H9 (cell line): ENCODE measurements at regions not wholly inside any gene's neighbourhood (a gene's known extent, or its start where the extent isn't known, plus 50 kb on each side); places are given as distances from the start of the nearest gene placed in this dataset.

Experiments used
- DNase-seq: peaks from one replicate; pipeline ENCODE4 v3.0.0-alpha.2; 2017
- H2AFZ ChIP-seq: one replicate; pipeline ENCODE4 v1.6.1; 2013; ENCODE audit warnings: mild to moderate bottlenecking, low read length, control low read depth, moderate library complexity
- H2AK5ac ChIP-seq: 2 replicates; pipeline ENCODE4 v1.6.1; 2013; ENCODE audit warnings: low read length, control low read depth, mixed read lengths; ENCODE audit not compliant: insufficient read length
- H2BK120ac ChIP-seq: one replicate; pipeline ENCODE4 v1.6.1; 2013; ENCODE audit warnings: low read depth, mild to moderate bottlenecking, low read length, control low read depth, inconsistent platforms; ENCODE audit not compliant: poor library complexity, severe bottlenecking
- H2BK12ac ChIP-seq: 2 replicates; pipeline ENCODE4 v1.6.1; 2013; ENCODE audit warnings: low read length, control low read depth, mixed read lengths, low read depth; ENCODE audit not compliant: insufficient read length
- H2BK15ac ChIP-seq: 2 replicates; pipeline ENCODE4 v1.6.1; 2013; ENCODE audit warnings: low read depth, low read length, control low read depth
- H2BK20ac ChIP-seq: one replicate; pipeline ENCODE4 v1.6.1; 2013; ENCODE audit warnings: low read depth, mild to moderate bottlenecking, low read length, control low read depth, inconsistent platforms; ENCODE audit not compliant: poor library complexity, severe bottlenecking
- H2BK5ac ChIP-seq: 2 replicates; pipeline ENCODE4 v1.6.1; 2013; ENCODE audit warnings: low read length, control low read depth, mixed read lengths; ENCODE audit not compliant: insufficient read length
- H3K14ac ChIP-seq: 2 replicates; pipeline ENCODE4 v1.6.1; 2013; ENCODE audit warnings: low read length, control low read depth; ENCODE audit not compliant: insufficient read depth
- H3K18ac ChIP-seq: 2 replicates; pipeline ENCODE4 v1.6.1; 2013; ENCODE audit warnings: low read depth, mild to moderate bottlenecking, mixed read lengths, low read length, control low read depth; ENCODE audit not compliant: insufficient read length
- H3K23ac ChIP-seq: 2 replicates; pipeline ENCODE4 v1.6.1; 2013; ENCODE audit warnings: low read length, control low read depth, mixed read lengths, low read depth; ENCODE audit not compliant: insufficient read length
- H3K23me2 ChIP-seq: 2 replicates; pipeline ENCODE4 v1.6.1; 2013; ENCODE audit warnings: low read depth, mild to moderate bottlenecking, mixed read lengths, low read length, control low read depth; ENCODE audit not compliant: insufficient read length, poor library complexity, severe bottlenecking
- H3K27ac ChIP-seq: 2 replicates; pipeline ENCODE4 v1.5.1; 2013; ENCODE audit warnings: low read length, control low read depth, mixed read lengths, low read depth; ENCODE audit not compliant: insufficient read length
- H3K27me3 ChIP-seq: 2 replicates; pipeline ENCODE4 v1.6.1; 2013; ENCODE audit warnings: low read length, control low read depth, inconsistent platforms; ENCODE audit not compliant: insufficient read depth
- H3K4ac ChIP-seq: 2 replicates; pipeline ENCODE4 v1.6.1; 2013; ENCODE audit warnings: low read depth, mild to moderate bottlenecking, control low read depth, inconsistent platforms, low read length, moderate library complexity
- H3K4me1 ChIP-seq: 2 replicates; pipeline ENCODE4 v1.6.1; 2013; ENCODE audit warnings: low read length, control low read depth, inconsistent platforms; ENCODE audit not compliant: insufficient read depth
- H3K4me2 ChIP-seq: 2 replicates; pipeline ENCODE4 v1.6.1; 2013; ENCODE audit warnings: low read length, control low read depth, mixed read lengths; ENCODE audit not compliant: insufficient read length, insufficient read depth
- H3K56ac ChIP-seq: 2 replicates; pipeline ENCODE4 v1.6.1; 2013; ENCODE audit warnings: low read depth, mild to moderate bottlenecking, mixed read lengths, low read length, control low read depth; ENCODE audit not compliant: insufficient read length
- H3K79me1 ChIP-seq: 2 replicates; pipeline ENCODE4 v1.6.1; 2013; ENCODE audit warnings: low read depth, mild to moderate bottlenecking, moderate library complexity, low read length, control low read depth, inconsistent platforms; ENCODE audit not compliant: insufficient read depth, poor library complexity, severe bottlenecking
- H3K79me2 ChIP-seq: 2 replicates; pipeline ENCODE4 v1.6.1; 2013; ENCODE audit warnings: low read length, control low read depth, inconsistent platforms; ENCODE audit not compliant: insufficient read depth
- H3K9ac ChIP-seq: 2 replicates; pipeline ENCODE4 v1.6.1; 2013; ENCODE audit warnings: low read length, control low read depth, mixed read lengths; ENCODE audit not compliant: insufficient read length; ENCODE audit errors: extremely low read depth
- H3K9me3 ChIP-seq: one replicate; pipeline ENCODE4 v1.6.1; 2013; ENCODE audit warnings: low read depth, low read length, inconsistent platforms; ENCODE audit not compliant: control insufficient read depth
- H3T11ph ChIP-seq: one replicate; pipeline ENCODE4 v1.6.1; 2013; ENCODE audit warnings: mild to moderate bottlenecking, low read length, control low read depth, inconsistent platforms
- H4K20me1 ChIP-seq: one replicate; pipeline ENCODE4 v1.6.1; 2013; ENCODE audit not compliant: control insufficient read depth, insufficient read length, insufficient read depth
- H4K5ac ChIP-seq: 2 replicates; pipeline ENCODE4 v1.6.1; 2013; ENCODE audit warnings: low read depth, mild to moderate bottlenecking, mixed read lengths, low read length, control low read depth; ENCODE audit not compliant: insufficient read length
- H4K8ac ChIP-seq: replicated peaks from 2 replicates; pipeline ENCODE4 v1.6.1; 2013; ENCODE audit warnings: low read length, control low read depth, mixed read lengths, low read depth; ENCODE audit not compliant: insufficient read length
- H4K91ac ChIP-seq: 2 replicates; pipeline ENCODE4 v1.6.1; 2013; ENCODE audit warnings: low read depth, mild to moderate bottlenecking, moderate library complexity, mixed read lengths, low read length, control low read depth; ENCODE audit not compliant: insufficient read length
- H3K27ac Mint-ChIP-seq, 3 experiments: 2 replicates in 2 of 3; 3 replicates in 1 of 3; pipeline ENCODE4 v1.8.0; 2020 to 2021; ENCODE audit warnings: mixed read lengths in 3 of 3, mild to moderate bottlenecking in 1 of 3, moderate library complexity in 1 of 3
- H3K27me3 Mint-ChIP-seq: 2 replicates; pipeline ENCODE4 v1.8.0; 2021; ENCODE audit warnings: low read depth, mild to moderate bottlenecking, moderate library complexity, mixed read lengths
- H3K36me3 Mint-ChIP-seq, 3 experiments: 2 replicates in 2 of 3; 3 replicates in 1 of 3; pipeline ENCODE4 v1.8.0; 2020 to 2021; ENCODE audit warnings: low read depth in 3 of 3, mixed read lengths in 3 of 3; ENCODE audit not compliant: insufficient read depth in 1 of 3
- H3K4me1 Mint-ChIP-seq, 2 experiments: 2 replicates each; pipeline ENCODE4 v1.8.0; 2020; ENCODE audit warnings: mixed read lengths in 2 of 2
- H3K4me3 Mint-ChIP-seq, 2 experiments: 2 replicates in 1 of 2; 3 replicates in 1 of 2; pipeline ENCODE4 v1.8.0; 2020 to 2021; ENCODE audit warnings: mild to moderate bottlenecking in 2 of 2, mixed read lengths in 2 of 2, moderate library complexity in 1 of 2
- H3K9me3 Mint-ChIP-seq, 2 experiments: 2 replicates in 1 of 2; 3 replicates in 1 of 2; pipeline ENCODE4 v1.8.0; 2020; ENCODE audit warnings: mild to moderate bottlenecking in 2 of 2, mixed read lengths in 2 of 2, moderate library complexity in 1 of 2
- WGBS: extraction: QIAGEN DNeasy Blood & Tissue Kit; methylation state at CpG from one replicate; pipeline ENCODE4 v1.1.7; 2013; ENCODE audit warnings: missing lambda C conversion rate, low lambda C conversion rate, mixed read lengths; ENCODE audit not compliant: insufficient read length; ENCODE audit errors: extremely low coverage; 5-methylcytosine and 5-hydroxymethylcytosine counted together
- TF ChIP-seq, protein P1 (sequence below): fragments of 200-600 bp; sonication (generic); conservative IDR thresholded peaks from 3 replicates; pipeline ENCODE4 v1.8.0; 2021; ENCODE audit warnings: antibody characterized with exemption, mild to moderate bottlenecking

DNA sequence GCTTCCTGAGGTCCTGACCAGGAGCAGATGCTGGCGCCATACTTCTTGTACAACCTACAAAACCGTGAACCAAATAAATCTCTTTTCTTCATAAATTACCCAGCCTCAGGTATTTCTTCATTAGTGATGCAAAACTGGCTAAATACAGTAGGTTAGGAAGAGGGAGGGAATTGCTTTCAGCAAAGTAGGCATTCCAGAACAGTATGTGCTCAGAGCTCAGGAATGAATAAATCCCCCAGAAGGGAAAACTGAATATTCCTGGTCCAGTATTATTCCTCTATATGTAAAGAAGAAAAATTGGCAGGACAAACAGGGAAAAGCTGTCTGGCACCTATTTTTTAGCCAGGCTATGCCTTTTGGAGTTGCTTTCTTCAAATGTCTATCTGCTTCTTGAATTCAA is 577.1 kb downstream of the PSAT1 start:
- H2BK15ac ChIP-seq, result no peak overlapping the region
- H3K4ac ChIP-seq, result no peak overlapping the region
- no peak overlapping the region for H2AFZ ChIP-seq
- no peak overlapping the region for H4K8ac ChIP-seq
- no peak overlapping the region for H2BK12ac ChIP-seq
- no peak overlapping the region for H3K4me2 ChIP-seq
- H3K4me1 ChIP-seq, result no peaks in the 10 kb centered on the region
- H3T11ph ChIP-seq, result no peak overlapping the region
- Mint-ChIP-seq H3K27me3 (no peaks in the 10 kb centered on the region), H3K9me3 (peaks cover 2 to 4% of the 10 kb centered on the region in 2 experiments; a peak in 1 of 5 replicates), H3K27ac (no peak overlapping the region), H3K36me3 (no peaks in the 10 kb centered on the region; a peak in 2 of 7 replicates), H3K4me1 (no peaks in the 10 kb centered on the region), H3K4me3 (no peak overlapping the region; a peak in 1 of 5 replicates)
- H2AK5ac ChIP-seq, result no peak overlapping the region
- no peak overlapping the region for H3K23ac ChIP-seq
- no peaks in the 10 kb centered on the region for H4K20me1 ChIP-seq
- H3K79me2 ChIP-seq, result no peaks in the 10 kb centered on the region
- no peak overlapping the region for H2BK120ac ChIP-seq
- H3K79me1 ChIP-seq, result no peaks in the 10 kb centered on the region
- H3K9ac ChIP-seq, result no peak overlapping the region
- H3K27me3 ChIP-seq, result no peaks in the 10 kb centered on the region
- no peak overlapping the region for H2BK5ac ChIP-seq
- no CpG with 5 or more reads among the region's 2 CpGs for WGBS
- no peak overlapping the region for H3K56ac ChIP-seq
- H2BK20ac ChIP-seq, result no peak overlapping the region
- H3K23me2 ChIP-seq, result no peaks in the 10 kb centered on the region
- H4K5ac ChIP-seq, result no peak overlapping the region
- no peak overlapping the region for H3K27ac ChIP-seq
- no peak overlapping the region for H3K18ac ChIP-seq
- no peaks in the 10 kb centered on the region for H3K9me3 ChIP-seq
- H4K91ac ChIP-seq, result no peak overlapping the region
- TF ChIP-seq, protein P1, sequence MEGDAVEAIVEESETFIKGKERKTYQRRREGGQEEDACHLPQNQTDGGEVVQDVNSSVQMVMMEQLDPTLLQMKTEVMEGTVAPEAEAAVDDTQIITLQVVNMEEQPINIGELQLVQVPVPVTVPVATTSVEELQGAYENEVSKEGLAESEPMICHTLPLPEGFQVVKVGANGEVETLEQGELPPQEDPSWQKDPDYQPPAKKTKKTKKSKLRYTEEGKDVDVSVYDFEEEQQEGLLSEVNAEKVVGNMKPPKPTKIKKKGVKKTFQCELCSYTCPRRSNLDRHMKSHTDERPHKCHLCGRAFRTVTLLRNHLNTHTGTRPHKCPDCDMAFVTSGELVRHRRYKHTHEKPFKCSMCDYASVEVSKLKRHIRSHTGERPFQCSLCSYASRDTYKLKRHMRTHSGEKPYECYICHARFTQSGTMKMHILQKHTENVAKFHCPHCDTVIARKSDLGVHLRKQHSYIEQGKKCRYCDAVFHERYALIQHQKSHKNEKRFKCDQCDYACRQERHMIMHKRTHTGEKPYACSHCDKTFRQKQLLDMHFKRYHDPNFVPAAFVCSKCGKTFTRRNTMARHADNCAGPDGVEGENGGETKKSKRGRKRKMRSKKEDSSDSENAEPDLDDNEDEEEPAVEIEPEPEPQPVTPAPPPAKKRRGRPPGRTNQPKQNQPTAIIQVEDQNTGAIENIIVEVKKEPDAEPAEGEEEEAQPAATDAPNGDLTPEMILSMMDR, result no peak
- H3K14ac ChIP-seq, result no peak overlapping the region
- DNase-seq, result no peak
